Osteocyte (in vitro differentiated cells): ENCODE measurements at regions not wholly inside any gene's neighbourhood (a gene's known extent, or its start where the extent isn't known, plus 50 kb on each side); places are given as distances from the start of the nearest gene placed in this dataset.

Experiments used
- DNase-seq: peaks from one replicate; pipeline ENCODE4 v3.0.0; 2021; ENCODE audit warnings: mixed read lengths; ENCODE audit not compliant: unreplicated experiment; ENCODE audit errors: extremely low spot score
- H3K27ac Mint-ChIP-seq: one replicate; pipeline ENCODE4 v1.8.0; 2021; ENCODE audit warnings: mild to moderate bottlenecking, mixed read lengths; ENCODE audit not compliant: unreplicated experiment
- H3K27me3 Mint-ChIP-seq: one replicate; pipeline ENCODE4 v1.8.0; 2021; ENCODE audit warnings: mixed read lengths; ENCODE audit not compliant: unreplicated experiment
- H3K36me3 Mint-ChIP-seq: one replicate; pipeline ENCODE4 v1.8.0; 2021; ENCODE audit warnings: mixed read lengths; ENCODE audit not compliant: unreplicated experiment
- H3K4me1 Mint-ChIP-seq: one replicate; pipeline ENCODE4 v1.8.0; 2021; ENCODE audit warnings: mixed read lengths; ENCODE audit not compliant: unreplicated experiment
- H3K4me3 Mint-ChIP-seq: one replicate; pipeline ENCODE4 v1.8.0; 2021; ENCODE audit warnings: mild to moderate bottlenecking, moderate library complexity, mixed read lengths; ENCODE audit not compliant: unreplicated experiment
- H3K9me3 Mint-ChIP-seq: one replicate; pipeline ENCODE4 v1.8.0; 2021; ENCODE audit warnings: mixed read lengths; ENCODE audit not compliant: unreplicated experiment
- CTCF ChIP-seq: fragments of 200-600 bp; sonication (generic); IDR thresholded peaks from 2 replicates; pipeline ENCODE4 v1.5.0; 2021; ENCODE audit warnings: antibody characterized with exemption, mild to moderate bottlenecking, moderate library complexity

GRCh38 chr2:114063346-114063745 is 173.5 kb downstream of the ACTR3 start:
- TF ChIP-seq CTCF = no peak
- H3K4me3 Mint-ChIP-seq = no peak overlapping the region
- H3K4me1 Mint-ChIP-seq = no peaks in the 10 kb centered on the region
- DNase-seq = no peak
- H3K9me3 Mint-ChIP-seq = no peaks in the 10 kb centered on the region
- H3K27ac Mint-ChIP-seq = no peak overlapping the region
- peaks cover 8% of the 10 kb centered on the region for H3K27me3 Mint-ChIP-seq
- H3K36me3 Mint-ChIP-seq = no peaks in the 10 kb centered on the region

GRCh38 chr2:114065731-114066130 is 175.8 kb downstream of the ACTR3 start:
- Mint-ChIP-seq H3K36me3 (no peaks in the 10 kb centered on the region), H3K4me3 (no peak overlapping the region), H3K4me1 (no peaks in the 10 kb centered on the region), H3K27me3 (peaks cover 8% of the 10 kb centered on the region), H3K27ac (no peak overlapping the region), H3K9me3 (no peaks in the 10 kb centered on the region)
- no peak for TF ChIP-seq CTCF
- no peak for DNase-seq

GRCh38 chr2:114066186-114066747 is 176.4 kb downstream of the ACTR3 start:
- H3K36me3 Mint-ChIP-seq = no peaks in the 10 kb centered on the region
- H3K9me3 Mint-ChIP-seq = no peaks in the 10 kb centered on the region
- DNase-seq = no peak
- H3K27me3 Mint-ChIP-seq = peaks cover 8% of the 10 kb centered on the region
- no peak overlapping the region for H3K4me3 Mint-ChIP-seq
- no peaks in the 10 kb centered on the region for H3K4me1 Mint-ChIP-seq
- H3K27ac Mint-ChIP-seq = no peak overlapping the region
- no peak for TF ChIP-seq CTCF

- H3K27me3 Mint-ChIP-seq = peaks cover 2% of the 10 kb centered on the region
- no peaks in the 10 kb centered on the region for H3K4me1 Mint-ChIP-seq
- peaks cover 3% of the 10 kb centered on the region for H3K9me3 Mint-ChIP-seq
- no peak overlapping the region for H3K4me3 Mint-ChIP-seq
- no peak for TF ChIP-seq CTCF
- H3K36me3 Mint-ChIP-seq = no peaks in the 10 kb centered on the region
- no peak for DNase-seq
- no peak overlapping the region for H3K27ac Mint-ChIP-seq
These were observed 178.5 kb downstream of the ACTR3 start for GRCh38 chr2:114068438-114068837.

- Mint-ChIP-seq H3K9me3 (peaks cover 3% of the 10 kb centered on the region), H3K36me3 (no peaks in the 10 kb centered on the region), H3K27ac (no peak overlapping the region), H3K4me3 (no peak overlapping the region), H3K27me3 (no peaks in the 10 kb centered on the region), H3K4me1 (no peaks in the 10 kb centered on the region)
- no peak for DNase-seq
- no peak for TF ChIP-seq CTCF
These were observed 187.1 kb downstream of the ACTR3 start for GRCh38 chr2:114076961-114077360.
